ENCODE measurements at regions not wholly inside any gene's neighbourhood (a gene's known extent, or its start where the extent isn't known, plus 50 kb on each side); places are given as distances from the start of the nearest gene placed in this dataset.

- dilution Hi-C loops (cut with HindIII; ENCODE audit: low sequenced_read_pairs, unreplicated experiment) (no loop called here), intact Hi-C loops (cut with micrococcal nuclease) (no loop called here), in situ Hi-C loops (cut with MboI; ENCODE audit: low sequenced_read_pairs) (no loop called here)
- ChIA-PET CTCF (no interaction called here), POLR2A (ENCODE audit: unreplicated experiment) (no interaction called here)
- Histone ChIP-seq H2BK120ac (ENCODE audit: low read depth, low read length) (no peak overlapping the region), H3K36me3 (ENCODE audit: control insufficient read depth, insufficient read depth, low read length) (no peaks in the 10 kb centered on the region), H3K27me3 (ENCODE audit: control insufficient read depth, insufficient read depth, low read length) (no peaks in the 10 kb centered on the region), H2AK5ac (ENCODE audit: low read depth, low read length) (no peak overlapping the region), H3K27ac (ENCODE audit: insufficient read depth, low read length) (no peak overlapping the region), H3K56ac (ENCODE audit: extremely low read depth, insufficient read depth, low read length) (no peak overlapping the region), H4K8ac (ENCODE audit: low read depth in 2 of 2, low read length in 2 of 2) (no peak overlapping the region), H3K9me1 (ENCODE audit: insufficient read depth, low read length) (no peaks in the 10 kb centered on the region), H3K4me2 (ENCODE audit: low read depth, low read length) (no peak overlapping the region), H3K9ac (ENCODE audit: low read depth, low read length) (no peak overlapping the region), H2BK20ac (ENCODE audit: low read depth, low read length) (no peak overlapping the region), H3K9me3 (ENCODE audit: control insufficient read depth, insufficient read depth, low read length) (no peaks in the 10 kb centered on the region), H2AFZ (replicated peaks; ENCODE audit: low read length, poor library complexity) (no peak overlapping the region), H4K91ac (ENCODE audit: insufficient read depth, low read depth, low read length) (no peak overlapping the region), H3K23ac (ENCODE audit: low read depth, low read length) (no peak overlapping the region), H3K18ac (ENCODE audit: low read depth, low read length) (no peak overlapping the region), H3K4ac (ENCODE audit: low read depth, low read length) (no peak overlapping the region), H4K5ac (ENCODE audit: low read depth, low read length) (no peak overlapping the region), H3K14ac (replicated peaks; ENCODE audit: low read depth, low read length) (no peak overlapping the region), H3K4me3 (ENCODE audit: insufficient read depth, low read depth, low read length) (no peak overlapping the region), H2BK15ac (ENCODE audit: low read depth, low read length) (no peak overlapping the region), H2AK9ac (replicated peaks; ENCODE audit: low read depth, low read length, poor library complexity) (no peak overlapping the region), H2BK5ac (ENCODE audit: low read depth, low read length, poor library complexity, severe bottlenecking) (no peak overlapping the region), H3K4me1 (ENCODE audit: control insufficient read depth, insufficient read depth, low read length) (no peaks in the 10 kb centered on the region), H3K79me1 (ENCODE audit: low read depth in 1 of 2, low read length in 2 of 2) (no peaks in the 10 kb centered on the region), H4K20me1 (ENCODE audit: insufficient read depth, low read length) (no peaks in the 10 kb centered on the region)
- no peak for DNase-seq
- ATAC-seq (ENCODE audit: low read depth) = no peak
- TF ChIP-seq CTCF (conservative IDR thresholded peaks at IDR 0.05; ENCODE audit: low read depth, low read length) (no peak), RAD21 (IDR thresholded peaks at IDR 0.05; ENCODE audit: low read length) (no peak), MXI1 (IDR thresholded peaks at IDR 0.05; ENCODE audit: borderline replicate concordance, low read depth, low read length) (no peak), RCOR1 (IDR thresholded peaks at IDR 0.05; ENCODE audit: insufficient replicate concordance, low read length) (no peak), ELK1 (IDR thresholded peaks at IDR 0.05; ENCODE audit: borderline replicate concordance, low read depth, low read length) (no peak), CEBPB (IDR thresholded peaks at IDR 0.05; ENCODE audit: low read depth, low read length) (no peak)
- WGBS, 2 experiments (ENCODE audit: extremely low coverage in 2 of 2, insufficient read length in 1 of 2) = no CpG with 5 or more reads among the region's 3 CpGs
- BruUV-seq (replicated peaks) = no TSS peak
Measured at GRCh38 chr1:108036796-108037562, 72.0 kb upstream of the VAV3 start.
